HG02588 (cell line): ENCODE measurements at regions not wholly inside any gene's neighbourhood (a gene's known extent, or its start where the extent isn't known, plus 50 kb on each side); places are given as distances from the start of the nearest gene placed in this dataset.
"Not testable (repeated sequence)": the region's sequence is repeated elsewhere in the genome, so short reads cannot be mapped to it uniquely, and the experiment has no call there.

Experiments
- ATAC-seq: cut with Tn5 transposase; IDR thresholded peaks from one replicate; pipeline ENCODE4 v1.9.1; 2021; ENCODE audit warnings: mild to moderate bottlenecking, moderate library complexity; ENCODE audit not compliant: unreplicated experiment

DNA sequence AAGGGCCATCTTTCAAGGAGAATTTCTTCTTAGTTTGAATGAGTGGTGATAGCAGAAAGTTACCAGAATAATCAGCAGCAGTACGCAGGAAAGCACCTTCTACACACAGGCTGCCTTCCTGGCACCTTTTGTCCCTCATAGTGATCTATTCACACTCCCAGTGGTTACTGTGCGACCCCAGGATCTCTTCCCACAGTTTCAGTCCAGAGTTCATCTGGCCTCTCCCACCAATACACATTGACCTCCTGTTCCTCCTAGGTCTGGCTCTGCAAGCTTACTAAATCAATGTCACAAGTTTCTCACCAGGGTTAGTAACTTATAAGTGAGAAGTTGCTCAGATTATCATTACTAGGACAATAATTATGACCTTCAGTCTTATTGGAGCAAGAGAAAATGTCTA is 99.1 kb upstream of the PIK3R1 start:
- ATAC-seq: no peak

DNA sequence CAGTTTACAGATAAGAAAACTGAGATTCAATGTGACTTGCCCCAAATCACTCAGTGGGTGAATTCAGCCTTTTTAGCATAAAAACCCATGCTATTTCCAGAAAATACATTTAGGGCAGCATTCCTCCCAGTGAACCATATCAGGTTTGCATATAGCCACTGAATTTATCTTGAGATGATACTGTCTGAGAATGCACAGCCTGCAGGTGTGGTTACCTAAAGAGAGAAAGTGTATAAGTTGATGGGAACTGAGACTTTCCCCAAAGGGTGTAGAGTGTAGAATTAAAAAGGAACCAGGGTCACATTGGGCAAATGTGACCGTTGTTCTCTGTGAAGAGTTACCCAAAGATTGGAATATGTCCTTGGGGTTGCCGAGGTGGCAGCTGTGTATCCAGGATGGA is 100.0 kb upstream of the PIK3R1 start:
- ATAC-seq: no peak

DNA sequence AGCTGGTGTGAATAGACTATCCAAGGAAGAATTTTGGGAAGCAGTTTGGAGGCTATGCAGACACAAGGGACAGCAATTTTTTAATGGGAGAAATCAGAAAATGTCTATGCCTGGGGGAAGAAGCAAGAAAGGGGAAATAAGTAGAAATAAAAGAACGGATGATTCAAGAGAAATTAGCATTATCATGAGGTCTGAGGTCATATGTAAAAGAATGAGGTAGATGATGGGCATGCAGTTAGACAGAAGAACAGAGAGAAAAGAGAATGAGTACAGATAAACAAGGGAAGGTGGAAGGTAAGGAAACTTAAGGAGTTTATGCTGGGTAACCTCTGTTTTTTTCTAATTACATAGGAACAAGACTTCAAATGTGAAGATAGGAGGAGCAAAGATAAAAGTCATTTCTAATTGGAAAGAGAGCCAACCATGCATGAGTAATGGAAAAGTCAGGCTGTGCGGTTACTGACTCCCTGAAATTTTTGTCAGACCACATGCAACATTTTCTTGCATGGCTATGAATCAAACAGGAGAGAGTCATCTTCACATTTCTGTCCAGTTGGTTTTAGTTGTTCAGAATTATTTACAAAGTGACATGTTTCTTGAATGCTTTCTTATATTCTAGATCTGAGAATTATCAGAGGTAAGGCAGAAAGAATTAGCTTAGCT is 101.0 kb upstream of the PIK3R1 start:
- no peak for ATAC-seq

DNA sequence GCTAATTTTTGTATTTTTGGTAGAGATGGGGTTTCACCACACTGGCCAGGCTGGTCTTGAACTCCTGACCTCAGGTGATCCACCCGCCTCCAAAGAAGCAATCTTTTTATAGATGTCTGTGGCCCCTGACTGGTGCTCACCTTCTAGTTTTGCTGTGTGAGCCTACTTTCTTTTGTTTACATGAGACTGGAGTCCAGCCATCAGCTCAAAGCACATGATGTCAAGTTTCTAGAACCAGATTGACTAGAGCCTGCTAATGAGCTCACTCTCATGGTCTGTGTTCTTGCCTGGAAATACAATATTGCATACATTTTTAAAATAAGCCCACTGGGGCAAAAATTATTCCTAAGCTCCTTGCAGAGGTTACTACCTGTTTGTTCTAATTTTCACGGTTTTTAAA is 102.9 kb upstream of the PIK3R1 start:
- ATAC-seq: no peak

DNA sequence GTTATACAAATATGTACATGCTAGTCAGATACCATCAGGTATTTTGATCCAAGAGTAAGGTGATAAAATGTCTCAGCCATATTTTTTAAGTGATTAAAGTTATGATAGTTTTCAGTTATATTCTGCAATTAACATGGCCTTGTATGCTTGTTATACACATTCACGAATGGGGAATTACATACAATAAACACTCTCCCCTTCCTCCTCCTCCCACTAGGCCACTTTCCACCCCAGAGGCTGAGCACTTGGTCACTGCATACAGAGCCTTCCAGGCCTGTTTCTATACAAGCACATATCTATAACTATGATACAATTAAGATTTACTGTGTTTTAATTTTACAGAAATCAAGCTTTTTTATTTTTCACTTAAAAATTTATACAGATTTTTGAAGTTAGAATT is 104.7 kb upstream of the PIK3R1 start:
- no peak for ATAC-seq

DNA sequence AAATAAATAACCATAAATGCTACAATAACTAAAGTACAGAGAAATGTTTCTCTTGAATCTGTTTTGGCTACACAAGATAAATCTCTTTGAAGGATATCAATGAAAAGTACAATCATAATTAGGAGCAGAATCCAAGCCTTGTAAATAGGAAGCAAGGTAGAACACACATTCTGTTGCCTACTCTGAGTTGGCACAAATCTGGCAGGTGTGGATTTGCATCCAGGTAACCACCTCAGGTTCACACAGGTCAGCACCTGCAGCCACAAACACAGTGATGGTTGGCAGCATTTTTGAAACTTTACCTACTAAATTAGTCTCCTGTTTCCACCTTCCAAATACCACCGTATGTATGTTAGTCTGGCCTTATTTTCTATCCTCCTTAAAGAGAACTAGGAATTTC is 105.3 kb upstream of the PIK3R1 start:
- no peak for ATAC-seq

DNA sequence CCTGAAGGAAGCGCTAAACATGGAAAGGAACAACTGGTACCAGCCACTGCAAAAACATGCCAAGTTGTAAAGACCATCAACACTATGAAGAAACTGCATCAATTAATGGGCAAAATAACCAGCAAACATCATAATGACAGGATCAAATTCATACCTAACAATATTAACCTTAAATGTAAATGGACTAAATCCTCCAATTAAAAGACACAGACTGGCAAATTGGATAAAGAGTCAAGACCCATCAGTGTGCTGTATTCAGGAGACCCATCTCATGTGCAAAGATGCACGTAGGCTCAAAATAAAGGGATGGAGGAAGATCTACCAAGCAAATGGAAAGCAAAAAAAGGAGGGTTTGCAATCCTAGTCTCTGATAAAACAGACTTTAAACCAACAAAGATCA is 111.3 kb upstream of the PIK3R1 start:
- ATAC-seq: not testable (repeated sequence)

DNA sequence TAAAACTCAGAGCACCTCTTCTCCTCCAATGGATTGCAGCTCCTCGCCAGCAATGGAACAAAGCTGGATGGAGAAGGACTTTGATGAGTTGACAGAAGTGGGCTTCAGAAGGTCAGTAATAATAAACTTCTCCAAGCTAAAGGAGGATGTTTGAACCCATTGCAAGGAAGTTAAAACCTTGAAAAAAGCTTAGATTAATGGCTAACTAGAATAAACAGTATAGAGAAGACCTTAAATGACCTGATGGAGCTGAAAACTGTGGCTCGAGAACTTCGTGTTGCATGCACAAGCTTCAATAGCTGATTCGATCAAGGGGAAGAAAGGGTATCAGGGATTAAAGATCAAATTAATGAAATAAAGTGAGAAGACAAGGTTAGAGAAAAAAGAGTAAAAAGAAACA is 112.3 kb upstream of the PIK3R1 start:
- not testable (repeated sequence) for ATAC-seq

DNA sequence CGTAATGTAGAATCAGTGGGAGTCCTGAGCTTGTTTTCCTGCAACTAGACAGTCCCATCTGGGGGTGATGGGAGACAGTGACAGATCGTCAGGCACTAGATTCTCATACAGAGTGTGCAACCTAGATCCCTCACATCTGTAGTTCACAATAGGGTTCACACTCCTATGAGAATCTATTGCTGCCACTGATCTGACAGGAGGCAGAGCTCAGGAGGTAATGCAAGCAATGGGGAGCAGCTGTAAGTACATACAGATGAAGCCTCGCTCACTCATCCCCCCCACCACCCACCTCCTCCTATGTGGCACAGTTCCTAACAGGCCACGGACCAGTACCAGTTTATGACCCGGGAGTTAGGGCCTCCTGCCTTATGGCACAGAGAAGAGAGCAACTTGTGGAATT is 116.2 kb upstream of the PIK3R1 start:
- ATAC-seq: no peak

DNA sequence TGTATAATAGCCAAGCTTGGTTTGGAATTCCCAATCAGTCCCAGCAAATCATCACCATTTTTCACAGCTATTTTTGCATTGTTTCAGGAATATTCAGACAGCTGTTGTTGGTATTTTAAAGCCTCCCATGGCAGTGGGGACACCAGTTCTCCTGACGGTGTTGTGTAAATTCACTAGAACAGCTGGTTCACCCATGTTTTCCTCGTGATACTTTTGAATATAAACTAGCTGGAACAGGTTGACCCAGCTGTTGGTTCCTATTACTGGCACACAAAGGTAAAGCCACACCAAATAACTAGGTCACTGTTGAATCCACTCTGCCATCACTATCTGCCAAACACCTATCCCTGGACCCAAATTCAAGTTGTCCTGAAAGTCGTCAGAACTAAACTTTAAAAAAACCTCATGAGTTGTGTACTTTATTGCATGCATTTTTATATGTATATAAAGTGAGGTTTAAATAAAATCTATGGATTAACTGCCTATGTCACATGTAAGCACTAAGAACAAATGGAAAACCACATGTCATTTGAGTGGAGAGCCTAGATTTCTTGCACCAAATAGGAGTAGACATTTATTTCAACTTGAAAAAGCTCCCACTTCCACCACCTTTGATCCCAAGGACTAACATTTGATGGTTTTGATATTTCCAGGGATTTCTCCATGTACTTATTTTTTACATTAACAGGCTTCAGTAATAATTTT is 121.9 kb upstream of the PIK3R1 start:
- no peak for ATAC-seq

DNA sequence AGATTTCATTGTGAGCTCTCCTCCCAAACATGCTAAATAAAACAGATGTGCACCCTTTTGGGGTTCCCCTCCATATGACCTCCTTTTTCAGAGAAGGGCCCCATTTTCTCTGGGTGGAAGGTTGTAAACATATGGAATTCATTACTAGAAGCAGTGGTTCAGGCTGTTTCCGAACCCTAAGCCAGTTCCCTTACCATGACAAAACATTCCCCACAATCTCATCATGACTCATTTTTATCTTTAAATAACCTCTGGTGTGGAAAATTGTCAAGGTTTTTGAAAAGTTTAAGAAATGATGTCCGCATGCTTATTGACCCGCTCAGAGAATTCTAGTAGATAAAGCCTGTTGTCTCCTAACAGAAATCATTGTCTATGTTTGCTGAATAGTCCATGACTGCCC is 127.3 kb upstream of the PIK3R1 start:
- ATAC-seq: no peak

DNA sequence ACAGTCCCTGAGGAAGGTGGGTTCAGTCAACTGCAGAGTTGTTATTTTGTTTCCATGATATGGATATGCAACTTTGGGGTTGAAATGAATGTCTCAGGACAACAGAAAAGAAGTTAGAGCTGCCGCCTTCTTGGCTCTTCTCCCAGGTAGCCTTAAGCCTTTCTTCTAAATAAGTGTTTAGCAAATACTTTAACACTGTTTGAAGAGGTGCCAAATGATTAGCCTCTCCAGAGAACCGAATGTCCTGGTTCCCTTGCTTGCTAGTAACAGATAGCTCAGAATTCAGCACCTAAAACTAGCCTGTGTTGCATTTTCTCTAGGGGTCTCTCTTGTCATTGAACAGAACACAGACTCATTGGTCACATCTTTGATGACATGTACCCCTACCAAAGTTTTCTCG is 127.7 kb upstream of the PIK3R1 start:
- no peak for ATAC-seq

DNA sequence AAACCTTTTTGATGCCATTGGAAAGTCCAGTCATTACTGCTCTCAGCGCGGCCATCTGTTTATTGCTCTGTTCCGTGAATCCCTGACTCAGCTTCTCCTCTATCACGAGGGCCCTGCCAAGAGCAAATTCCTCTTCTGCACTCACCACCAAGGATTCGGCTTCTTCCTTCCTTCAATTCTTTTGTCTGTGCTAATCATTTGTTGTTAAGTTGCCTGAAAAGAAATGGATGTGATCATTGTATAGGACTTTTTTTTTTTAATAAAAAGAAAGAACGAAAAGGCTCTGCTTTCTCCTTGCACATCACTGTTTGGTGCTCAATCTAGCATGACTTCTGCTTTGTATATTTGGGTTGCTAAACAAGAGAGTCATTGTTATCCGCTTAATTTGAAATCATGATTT is 128.7 kb upstream of the PIK3R1 start:
- ATAC-seq: no peak

DNA sequence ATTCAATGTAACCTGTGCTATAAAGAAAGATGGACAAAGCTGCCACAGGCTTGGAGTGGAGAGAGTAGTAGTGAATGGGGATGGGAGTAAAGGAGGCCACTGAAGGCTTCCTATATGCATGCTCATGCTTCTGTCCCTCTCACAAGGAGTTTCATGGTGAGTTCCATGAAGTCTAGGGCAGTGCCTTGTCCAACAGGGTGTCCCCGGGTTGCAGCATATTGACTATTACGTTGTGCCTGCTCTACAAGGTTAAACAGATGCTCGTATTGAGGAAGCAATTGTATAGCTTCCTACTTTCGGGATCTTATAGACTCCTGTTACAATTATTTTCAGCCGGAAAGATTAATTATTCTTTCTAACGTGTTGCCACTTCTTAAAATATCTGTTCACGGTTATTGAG is 129.1 kb upstream of the PIK3R1 start:
- no peak for ATAC-seq

DNA sequence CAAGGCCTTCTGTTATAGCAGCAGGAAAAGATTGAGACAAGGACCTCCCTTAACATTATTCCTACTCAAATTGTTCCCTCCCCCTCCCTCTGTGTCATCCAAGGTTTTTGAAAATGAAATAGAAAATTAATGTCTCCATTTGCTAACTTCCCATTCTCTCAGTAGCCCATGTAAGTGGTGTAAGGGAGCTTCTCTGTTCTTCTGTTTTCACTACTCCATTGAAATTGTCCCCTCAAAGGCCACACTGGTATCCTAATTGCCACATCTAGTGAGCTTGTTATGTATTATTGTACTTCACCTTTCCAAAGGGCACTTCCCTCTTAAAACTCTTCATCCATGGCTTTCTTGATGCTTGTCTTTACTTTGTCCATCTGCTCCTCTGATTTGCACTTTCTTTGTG is 131.2 kb upstream of the PIK3R1 start:
- no peak for ATAC-seq

DNA sequence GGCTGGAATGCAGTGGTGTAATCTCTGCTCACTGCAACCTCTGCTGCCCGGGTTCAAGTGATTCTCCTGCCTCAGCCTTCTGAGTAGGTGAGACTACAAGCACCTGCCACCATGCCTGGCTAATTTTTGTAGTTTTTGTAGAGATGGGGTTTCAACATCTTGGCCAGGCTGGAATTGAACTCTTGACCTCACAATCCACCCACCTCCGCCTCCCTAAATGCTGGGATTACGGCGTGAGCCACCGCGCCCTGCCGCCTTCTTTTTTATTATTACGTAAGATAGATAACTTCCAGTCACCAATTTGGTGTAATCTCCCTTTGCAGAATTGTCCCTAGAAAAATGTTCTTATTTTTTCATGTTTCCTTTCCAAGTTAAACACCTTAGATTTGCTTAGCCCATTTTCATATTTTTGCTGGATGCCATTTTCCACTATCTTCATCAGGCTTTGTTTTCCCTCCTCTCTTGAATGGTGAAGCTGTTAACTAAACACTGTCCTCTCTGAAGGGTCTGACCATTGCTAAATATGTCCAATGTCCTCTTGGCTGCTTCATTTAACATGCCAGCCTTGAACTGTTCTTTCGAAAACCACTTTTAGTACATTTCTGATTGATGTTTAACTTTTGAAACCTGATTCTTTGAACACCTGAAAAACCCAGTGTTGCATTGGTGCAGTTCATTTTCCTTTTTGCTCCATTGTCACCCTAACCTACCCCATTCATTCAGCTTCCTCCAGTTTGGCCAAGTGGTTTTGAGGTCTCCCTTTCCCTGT is 135.1 kb upstream of the PIK3R1 start:
- ATAC-seq: no peak

DNA sequence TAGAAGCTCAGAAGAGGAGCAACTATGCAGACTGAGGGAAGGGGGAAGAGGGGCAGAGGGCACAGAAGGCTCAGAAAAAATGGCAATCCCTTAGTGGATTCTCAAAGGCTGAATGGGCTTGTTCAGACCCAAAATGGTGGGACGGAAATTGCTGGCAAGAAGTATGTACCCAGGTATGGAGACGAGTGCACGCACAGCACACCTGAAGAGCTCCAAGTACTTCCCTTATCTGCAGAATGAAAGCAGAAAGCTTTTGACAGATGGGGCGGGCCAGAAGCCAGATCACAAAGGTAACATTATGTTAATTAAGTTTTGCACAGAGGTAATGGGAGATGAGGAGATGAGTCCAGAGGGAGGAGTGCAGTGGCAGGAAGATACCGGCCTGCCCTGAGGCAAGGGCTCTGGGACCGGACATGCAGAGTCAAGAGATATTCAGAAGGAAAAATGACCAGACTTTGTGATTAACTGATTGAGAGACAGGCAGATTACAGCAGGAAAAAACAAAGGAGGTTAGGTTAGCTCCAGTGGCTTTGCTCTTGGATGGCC is 138.1 kb upstream of the PIK3R1 start:
- ATAC-seq: no peak

DNA sequence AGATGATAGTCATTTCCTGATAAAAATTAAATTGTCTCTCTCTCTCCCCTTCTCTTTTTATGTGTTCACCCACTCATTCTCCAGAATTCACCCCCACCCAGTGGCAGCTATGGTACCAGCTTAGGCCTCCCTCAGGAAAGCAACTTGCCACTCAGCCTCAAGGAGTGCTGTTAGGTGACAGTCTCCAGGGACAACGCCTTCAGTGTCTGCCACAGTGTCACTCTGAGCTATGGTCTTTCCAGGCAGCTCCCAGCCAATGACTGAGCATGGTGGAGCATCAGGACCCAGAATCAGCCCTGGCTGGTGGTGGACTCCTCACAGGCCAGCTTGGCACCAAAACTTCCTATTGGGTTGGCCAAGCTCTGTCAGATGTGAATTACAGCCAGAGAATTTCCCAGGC is 140.9 kb upstream of the PIK3R1 start:
- ATAC-seq: no peak

DNA sequence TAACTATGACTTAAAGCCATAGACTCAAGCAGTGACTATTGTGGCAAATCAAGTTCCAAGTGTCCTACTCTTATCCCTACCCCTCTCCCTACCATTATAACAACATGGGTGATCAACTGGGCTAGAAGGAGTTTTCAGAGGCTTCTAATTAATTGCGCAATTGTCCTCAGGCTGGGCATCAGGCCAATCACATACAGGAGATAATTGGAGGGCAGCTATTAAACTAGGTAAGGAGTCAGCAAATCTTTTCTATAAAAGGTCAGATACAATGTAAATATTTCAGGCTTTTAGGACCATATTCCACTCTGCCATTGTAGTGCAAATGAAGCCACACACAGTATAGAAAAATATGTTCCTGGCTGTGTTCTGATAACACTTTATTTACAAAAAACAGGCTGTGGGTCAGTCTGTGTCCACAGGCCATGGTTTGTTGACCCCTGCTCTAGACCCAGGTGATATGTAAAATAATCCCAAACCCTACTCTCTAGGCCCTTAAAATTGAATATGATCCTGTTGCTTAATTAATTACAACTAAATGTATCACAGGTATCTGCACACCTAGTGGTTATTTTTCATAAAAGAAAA is 141.4 kb upstream of the PIK3R1 start:
- no peak for ATAC-seq

DNA sequence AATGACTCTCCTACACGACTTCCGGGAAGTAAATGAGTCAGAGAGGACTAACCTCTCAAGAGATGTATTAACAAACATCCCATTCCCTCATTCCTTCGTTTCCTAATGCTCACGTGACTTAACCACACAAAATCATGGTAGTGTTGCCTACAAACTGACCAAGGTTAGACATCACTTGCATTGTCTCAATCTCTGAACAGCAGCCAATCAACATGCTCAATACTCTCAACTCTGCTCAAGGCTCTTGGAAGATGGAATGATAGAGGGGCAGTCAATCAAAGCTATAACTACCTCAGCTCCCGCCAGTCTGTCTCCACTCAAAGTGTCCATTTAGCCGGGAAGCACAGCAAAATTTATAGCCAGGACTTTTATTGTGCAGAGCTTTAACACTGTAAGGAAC is 143.8 kb upstream of the PIK3R1 start:
- ATAC-seq: no peak

DNA sequence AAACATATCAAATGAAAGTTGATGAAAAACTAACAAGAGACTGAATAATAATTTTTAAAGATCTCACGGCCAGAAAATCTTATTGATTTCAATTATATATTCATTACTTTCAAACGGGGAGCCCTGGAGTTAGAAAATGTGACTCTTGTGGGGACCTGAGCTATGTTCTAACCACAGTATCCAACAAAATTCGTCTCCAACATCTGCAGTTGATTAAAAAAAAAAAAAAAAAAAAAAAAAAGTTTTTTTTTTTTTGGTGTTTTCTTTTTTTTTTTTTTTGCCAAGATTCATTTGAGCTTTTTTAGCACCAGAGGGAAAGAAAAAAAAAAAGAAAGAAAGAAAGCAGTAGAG is 144.3 kb upstream of the PIK3R1 start:
- no peak for ATAC-seq
